NCI-H1048 (cell line): ENCODE measurements at regions not wholly inside any gene's neighbourhood (a gene's known extent, or its start where the extent isn't known, plus 50 kb on each side); places are given as distances from the start of the nearest gene placed in this dataset.

ENCODE experiments used
- DNase-seq: peaks from one replicate; lab custom pipeline; 2025; lab: John Stamatoyannopoulos, UW

DNA sequence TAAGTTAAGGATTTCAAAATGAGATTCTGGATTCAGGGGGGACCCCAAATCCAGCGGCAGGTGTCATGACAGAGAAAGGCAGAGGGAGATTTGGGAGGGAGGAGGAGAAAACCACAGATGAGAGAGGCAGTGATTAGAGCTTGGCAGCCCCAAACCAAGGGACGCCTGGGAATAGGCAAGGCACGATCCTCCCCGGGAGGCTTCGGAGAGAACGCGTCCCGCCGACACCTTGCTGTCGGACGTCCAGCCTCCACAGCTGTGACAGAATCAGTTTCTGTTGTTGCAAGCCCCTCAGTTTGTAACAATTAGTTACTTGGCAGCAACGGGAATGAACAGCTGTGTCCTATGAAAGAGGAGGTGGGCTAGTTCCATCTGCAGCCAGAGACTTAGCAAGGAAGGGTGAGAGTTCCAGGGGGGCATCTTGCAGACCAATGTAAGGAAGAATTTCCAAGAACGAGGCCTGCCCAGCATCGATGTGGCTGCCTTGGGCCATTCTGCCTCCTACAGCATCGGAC is 110.7 kb upstream of the SDK2 start:
- no peak for DNase-seq

DNA sequence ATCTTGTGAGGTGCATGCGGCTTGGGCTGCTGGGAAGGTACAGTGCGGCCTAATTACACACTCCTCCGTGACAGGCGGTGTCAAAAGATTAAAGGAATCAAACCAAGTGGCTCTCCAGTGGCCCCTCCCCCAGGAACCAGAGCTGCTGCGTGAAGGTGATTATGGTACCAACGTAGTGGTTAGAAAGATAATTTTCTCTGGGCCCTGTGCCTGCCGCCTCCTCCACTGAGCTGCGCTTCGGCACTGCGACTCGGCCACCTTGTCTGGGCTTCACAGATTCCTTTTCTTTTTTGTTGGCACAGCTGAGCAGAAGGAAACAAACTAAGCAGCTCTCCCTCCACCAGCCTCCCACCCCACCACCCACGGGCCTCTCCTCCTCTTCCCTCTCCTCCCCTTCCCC is 113.2 kb upstream of the SDK2 start:
- no peak for DNase-seq

DNA sequence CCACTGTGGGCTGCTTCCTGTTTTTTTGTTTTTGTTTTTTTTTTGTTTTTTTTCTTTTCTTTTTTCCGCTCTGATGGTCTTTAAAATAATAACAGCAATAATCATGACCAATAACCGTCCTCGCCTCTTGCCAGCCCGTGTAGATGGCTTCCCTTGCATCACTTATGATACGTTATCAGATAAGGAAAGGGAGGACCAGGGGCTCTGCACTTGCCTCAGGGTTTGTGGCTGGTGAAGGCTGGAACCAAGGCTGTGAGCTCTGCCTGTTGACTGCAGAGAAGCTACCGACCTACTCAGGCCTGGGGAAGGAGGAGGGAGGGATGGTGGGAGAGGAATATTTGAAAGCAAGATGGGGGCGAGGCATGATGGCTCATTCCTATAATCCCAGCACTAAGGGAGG is 114.0 kb upstream of the SDK2 start:
- no peak for DNase-seq

DNA sequence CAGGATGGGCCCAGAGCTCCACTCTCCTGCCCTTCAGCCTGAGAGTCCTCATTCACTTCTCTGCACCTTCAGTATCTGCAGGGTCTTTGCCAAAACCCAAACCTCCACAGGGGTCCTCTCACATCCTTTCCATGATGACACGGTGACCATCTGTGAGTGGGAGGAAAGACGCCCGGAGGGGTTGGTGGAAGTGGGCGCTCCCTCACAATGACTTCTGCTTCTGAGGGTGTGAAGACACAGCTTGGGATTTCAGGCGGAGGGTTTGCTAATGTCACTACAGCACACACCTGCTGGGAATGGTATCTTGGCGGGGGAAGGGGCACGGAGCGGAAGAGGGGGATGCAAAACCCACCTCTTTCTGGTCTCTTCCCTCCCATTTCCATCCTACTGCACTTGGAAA is 115.1 kb upstream of the SDK2 start:
- no peak for DNase-seq

DNA sequence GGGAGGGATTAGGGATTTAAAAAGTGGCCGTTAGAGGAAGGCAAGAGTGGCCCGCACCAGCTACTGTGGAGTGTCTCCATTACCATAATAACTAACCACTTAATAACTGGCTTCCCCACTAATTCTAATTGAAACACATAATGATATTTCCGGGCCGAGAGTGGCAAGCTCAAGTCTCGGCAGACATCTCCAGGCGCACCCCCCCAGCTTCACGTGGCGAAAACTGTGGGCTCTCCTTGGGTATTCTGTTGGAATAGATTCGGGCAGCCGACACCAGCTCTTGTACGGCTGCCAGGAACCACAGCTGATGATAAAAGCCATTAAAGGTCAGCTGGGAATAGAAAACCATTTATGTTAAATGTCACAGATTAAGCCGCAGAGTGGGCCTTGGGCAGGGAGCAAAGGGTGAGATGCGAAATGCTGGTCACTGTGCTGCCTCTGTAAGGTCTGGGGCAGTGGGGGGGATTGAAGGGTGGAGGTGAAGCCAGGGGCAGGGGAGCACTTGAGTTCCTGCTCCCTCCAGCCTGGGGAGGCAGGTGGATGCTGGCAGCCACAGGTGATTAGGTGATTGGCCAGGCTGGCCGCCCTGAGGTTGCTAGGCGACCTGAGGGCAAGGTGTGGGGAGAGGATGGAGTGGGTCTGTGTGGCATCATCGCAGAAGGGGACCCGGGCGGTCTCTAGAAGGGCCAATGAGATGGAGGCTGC is 115.6 kb upstream of the SDK2 start:
- no peak for DNase-seq

DNA sequence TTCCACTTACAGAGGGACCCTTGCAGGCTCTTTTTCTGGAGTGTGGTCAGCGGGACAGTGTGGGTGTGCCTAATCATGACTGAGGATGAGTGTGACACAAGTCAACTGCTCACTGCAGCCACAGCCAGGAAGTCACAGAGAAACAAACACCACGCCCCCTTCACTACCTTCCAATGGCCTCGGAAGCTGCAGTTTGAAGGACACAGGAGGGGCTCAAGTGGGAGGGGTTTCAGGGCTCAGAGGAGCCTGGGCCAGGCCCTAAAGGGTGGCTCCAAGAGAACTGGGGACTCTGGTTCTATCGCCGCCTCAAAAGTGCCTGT is 116.2 kb upstream of the SDK2 start:
- no peak for DNase-seq

DNA sequence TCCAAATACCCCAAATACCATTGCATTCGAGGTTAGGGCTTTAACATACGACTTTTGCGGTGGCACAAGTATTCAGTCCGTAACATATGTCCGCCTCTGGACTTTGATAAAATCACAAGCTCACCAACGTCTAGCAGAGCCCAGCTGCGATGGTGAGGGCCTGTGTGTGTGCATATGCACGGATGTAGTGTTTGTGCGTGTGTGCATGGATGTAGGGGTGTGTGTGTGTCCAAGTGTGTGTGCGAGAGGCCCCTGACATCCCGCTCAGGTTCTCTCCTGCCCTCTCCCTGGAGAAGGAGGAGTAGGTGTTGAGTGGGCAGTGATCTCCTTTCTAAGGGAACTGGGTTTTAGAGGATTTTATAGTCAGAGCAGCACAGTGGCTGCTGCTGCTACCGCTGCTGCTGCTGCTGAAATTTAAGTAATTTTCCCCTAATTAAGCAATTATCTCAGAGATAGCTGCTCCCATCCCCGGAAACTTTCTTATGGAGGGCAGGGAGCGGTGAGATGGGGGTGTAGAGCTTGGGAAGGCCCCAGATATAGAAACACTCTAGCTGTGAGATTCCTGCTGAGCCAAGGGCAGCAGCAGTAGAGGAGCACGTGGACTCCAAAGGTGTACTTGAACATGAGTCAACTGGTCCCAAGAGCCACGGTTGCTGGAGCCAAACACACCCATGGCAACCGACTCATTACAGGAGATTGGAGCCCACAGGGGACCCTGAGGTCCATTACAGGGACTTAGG is 121.7 kb upstream of the SDK2 start:
- no peak for DNase-seq

DNA sequence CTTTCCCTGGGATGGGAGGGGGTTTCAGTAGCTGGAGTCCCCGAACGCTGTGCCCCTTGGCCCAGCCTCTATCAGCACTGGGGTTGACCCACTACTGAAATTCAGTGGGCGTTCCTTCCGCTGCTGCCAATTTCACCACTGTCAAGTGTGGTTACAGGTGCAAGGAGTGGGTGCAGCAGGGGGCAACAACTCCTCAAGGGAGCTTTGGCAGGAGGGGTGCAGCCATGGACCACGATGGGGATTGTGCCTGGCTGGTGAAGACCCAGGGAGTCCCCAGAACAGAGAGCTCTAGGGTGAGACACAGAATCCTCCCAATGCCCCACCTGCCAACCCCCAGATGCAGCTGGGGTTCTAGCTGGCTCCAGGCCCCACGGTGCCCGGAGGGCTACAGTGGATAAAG is 123.5 kb upstream of the SDK2 start:
- DNase-seq = no peak

DNA sequence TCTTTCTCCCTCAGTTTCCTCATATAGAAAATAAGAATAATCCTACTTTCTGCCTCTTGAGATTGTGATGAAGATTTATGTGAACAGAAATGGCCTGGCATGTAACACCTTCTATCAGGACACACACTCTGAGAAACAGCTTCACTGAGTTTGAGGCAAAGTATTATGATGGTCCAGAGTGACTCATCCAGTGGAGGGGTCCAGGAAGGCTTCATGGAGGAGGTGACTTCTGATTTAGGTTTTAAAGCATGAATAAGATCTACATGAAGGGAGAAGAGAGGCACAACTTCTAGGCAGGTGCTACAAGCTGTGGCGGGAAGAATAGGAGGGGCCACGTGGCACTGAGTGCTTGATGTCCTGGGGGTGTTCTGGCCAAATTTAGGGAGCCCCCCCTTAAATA is 124.4 kb upstream of the SDK2 start:
- DNase-seq = no peak

DNA sequence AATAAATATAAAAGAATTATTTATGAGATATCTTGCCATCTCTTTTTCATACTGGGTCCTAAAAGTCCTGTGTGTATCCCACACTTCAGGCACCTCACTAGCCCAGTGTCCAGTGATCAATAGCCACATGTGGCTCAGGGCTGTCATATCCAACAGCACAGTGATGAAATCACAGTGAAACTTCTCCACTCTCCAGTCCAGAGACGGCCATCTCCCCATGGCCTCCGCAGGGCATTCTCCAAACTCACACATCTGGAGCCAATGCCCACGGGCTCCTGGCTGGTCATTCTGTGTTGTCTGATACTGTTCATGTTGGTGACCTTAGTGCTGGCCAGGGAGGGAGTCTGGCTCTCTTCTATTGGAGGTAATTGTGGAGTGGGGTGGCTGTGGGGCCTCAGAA is 125.2 kb upstream of the SDK2 start:
- DNase-seq = no peak

DNA sequence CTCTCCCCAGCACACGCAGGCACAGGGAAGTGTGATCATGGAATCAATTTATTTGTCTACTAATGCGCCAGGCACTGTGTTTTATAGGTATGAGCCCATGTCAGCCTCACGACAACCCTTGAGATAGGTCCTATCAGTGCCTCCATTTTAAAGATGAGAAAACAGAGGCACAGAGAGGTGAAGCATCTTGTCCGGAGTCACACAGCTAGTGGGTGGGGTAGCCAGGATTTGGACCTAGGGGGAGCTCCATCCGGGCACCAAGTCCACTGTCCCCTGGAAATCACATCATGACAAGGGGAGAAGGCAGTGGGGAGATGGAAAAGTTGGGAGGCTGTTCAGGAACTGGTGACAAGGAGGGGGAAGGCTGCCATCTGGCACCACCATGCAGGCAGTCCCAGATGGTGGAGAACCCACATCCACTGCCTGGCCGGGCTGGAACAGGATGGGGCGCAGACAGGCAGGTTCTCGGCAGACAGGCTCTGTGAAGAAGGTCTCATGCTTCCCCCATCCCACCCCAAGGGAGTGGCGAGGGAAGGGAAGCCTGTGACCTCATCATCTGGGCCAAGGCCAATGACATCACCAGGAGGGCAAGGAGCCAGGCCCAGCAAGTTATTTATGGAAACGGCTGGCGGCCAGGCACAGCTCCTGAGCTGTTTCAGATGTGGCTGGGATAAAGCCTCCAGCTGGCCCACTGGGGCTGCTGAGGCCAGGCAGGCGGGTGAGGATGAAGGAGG is 126.0 kb upstream of the SDK2 start:
- DNase-seq = no peak

DNA sequence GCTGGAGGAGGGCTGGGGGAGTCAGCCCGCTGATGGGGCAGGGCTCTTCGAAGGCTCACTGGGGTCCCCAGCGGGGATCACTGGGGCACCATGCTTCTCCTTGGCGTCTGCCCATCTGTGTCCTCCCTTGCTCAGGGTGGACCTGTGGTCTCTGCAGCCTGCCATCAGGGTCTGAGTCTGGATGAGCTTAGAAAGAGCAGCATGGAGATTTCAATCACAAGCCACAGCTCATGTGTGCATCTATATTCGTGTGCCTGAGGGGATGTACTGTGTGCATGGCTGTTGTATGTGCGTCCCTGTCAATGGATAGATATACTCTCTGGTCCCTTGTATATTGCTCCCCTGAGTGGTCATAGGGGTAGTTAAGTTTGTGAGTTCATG is 126.6 kb upstream of the SDK2 start:
- DNase-seq = no peak

DNA sequence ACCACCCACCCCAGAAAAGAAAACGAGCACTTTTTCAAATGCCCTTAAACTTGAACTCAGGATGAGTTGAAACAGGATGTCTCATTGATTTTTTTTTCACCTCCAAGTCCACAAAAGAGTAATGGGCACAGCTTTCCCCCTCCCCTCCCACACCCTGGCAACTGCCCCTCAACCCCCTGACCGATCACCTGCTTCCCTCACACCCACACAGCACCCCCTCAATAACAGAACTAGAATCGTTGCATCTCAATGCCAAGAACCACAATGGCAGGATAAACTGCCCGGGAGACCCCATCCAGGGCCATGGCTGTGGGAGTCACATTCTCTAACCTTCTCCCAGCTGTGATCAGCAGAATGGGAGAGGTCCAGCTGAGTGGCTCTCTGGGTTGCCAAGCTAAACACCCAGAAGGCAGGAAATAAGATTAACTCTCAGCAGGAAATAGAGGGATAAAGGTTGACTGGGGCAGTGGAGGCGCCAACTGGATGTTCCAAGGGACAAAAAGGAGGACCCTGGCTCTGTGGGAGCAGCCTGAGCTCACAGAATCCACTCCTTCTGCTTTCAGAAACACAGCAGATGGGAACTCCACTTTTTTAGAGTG is 128.0 kb upstream of the SDK2 start:
- no peak for DNase-seq

DNA sequence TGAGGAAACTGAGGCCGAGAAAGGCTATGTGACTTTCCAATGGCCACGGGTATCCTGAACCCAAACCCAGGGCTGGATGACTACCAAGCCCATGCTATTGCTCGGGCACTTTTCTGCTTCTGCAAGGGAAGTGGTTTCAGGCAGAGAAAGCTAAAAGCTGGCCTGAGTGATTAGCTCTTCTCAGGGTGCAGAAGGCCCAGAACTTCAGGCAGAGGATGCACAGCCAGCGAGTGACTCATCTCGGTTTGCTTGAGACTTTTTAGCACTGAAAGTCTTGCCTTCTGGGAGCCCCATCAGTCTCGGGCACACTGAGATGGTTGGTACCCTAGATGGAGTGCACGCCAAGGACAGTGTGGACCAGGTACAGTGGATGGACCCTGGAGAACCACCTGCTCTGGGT is 129.5 kb upstream of the SDK2 start:
- no peak for DNase-seq

DNA sequence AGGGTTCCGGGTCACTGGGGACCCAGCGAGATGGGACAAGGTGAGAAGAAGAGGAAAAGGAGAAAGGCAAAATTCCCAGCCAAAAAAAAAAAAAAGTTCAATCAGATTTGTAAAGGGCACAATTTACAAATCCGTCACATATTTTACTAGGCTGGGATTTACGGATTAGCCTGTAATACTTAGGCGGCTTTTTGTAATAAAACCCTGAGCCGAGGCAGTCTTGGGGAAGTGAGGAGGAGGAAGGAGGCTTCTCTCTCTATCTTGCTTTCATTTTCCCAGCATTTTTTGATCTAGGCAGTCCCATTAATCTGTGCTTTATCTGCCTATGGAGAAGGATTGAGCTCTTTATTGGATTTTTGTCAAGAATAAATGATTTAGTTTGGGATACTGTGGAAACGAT is 130.6 kb upstream of the SDK2 start:
- DNase-seq = no peak

DNA sequence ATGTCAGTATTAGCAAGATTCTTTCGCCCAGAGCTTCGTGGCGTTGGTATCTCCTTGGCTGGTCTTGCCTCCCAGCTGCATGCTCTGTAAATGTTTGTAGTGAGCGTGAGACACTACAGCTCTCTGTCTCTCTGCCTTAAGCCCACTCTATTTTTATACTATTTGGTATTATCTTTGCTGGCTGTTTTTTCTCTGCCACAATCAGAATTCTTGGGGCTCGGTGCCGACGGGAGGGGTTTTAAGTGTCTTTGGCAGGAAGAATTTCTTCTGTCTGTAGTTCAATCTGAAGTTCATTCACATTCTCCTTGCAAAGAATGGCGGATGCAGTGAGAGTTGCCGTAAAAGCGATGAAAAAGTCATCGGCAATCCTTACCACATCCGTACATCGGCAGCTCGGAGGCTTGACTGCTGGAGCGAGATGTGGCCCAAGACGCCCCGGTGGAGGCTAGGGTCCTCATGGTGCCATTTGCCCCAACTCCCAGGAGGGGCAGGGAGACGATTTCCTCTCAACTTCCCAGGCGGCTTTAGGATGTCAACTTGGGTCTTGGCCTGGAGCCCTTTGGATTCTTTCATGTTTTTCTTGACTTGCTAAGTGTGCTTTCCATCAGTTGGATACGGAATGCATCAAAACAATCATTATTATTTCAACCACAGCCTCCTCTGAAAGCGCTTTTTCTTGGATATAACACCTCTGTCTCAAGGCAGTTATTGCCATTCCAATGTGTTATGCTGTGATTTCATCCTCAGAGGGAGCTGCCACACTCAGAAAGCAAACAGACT is 132.3 kb upstream of the SDK2 start:
- DNase-seq = no peak

DNA sequence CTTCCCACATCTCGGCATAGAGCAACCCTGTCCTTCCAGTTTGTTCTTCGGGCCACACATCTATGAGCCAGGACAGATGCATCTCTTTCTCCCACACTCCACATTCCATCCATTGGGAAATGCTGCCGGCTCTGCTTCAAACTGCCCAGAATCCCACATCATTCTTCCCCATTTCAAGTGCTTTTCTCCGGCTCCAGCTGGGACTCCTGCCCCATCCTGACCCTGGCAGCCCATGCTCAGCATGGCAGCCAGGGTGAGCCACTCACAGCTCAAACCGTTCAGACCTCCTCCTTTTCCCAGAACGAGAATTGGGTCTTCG is 132.8 kb upstream of the SDK2 start:
- DNase-seq = no peak

DNA sequence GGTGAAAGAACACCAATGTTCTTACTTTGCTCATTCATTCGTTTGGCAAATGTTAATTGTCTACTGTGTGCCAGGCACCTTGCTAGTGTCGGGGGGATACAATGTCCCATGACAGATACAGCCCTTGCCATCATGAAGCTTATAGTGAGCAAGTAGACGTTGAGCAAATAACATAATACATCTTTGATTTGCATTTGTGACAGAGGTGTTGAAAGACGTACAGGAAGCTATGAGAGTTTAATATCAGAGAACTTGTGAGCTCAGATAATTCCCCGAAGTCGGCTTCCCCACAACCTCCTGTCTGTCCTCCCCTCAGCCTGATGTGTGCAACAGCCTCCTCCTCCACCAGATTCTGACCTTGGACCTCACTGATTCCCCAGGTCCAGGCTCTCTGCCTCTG is 138.0 kb upstream of the SDK2 start:
- no peak for DNase-seq

DNA sequence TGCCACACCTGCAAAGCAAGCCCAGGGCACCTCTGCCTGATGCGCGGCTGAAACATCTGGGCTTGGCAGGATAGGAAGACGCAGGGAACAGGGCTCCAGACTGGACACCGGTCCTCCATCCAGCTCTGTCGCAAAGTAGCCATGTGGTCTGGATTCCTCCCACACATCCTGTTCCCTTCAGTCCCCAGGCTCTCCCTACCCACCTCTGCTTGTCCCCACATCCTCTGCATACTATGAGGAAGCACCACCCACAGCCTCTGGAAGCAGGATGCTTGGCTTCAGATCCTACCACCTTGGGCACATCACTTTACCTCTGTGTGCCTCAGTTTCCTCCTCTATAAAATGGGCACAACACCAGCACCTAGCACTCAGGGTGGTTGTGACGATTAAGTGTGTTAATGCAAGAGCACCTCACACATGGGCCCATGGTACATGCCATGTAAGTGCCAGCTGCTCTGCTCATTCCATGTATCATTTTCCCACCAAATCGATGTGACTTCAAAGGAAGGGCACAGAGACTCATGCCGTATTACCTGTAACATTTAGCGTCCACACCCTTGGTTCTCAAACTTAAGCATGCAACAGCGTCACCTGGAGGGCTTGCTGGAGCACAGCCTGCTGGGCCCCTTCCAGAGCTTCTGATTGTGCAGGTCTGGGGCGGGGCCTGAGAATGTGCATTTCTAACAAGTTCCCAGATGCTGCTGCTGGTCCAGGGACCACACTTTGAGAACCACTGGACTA is 138.6 kb upstream of the SDK2 start:
- DNase-seq = no peak

DNA sequence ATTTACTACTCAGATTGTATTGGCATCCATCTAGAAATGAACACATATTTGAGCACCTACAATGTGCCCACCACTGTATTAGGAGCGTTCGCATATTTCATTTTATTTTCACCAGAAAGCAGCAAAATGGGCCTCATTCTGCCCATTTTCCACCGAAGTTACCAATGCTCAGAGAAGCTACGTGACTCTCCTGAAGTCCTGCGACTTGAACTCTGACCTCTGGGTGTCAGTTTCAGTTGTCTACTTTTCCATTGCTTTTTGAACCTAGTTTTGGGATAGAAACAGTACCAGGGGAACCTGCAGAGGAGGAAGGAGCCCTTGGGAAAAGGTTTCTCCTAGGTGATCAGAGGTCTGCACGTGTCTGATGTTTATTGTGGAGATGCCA is 139.1 kb upstream of the SDK2 start:
- no peak for DNase-seq

DNA sequence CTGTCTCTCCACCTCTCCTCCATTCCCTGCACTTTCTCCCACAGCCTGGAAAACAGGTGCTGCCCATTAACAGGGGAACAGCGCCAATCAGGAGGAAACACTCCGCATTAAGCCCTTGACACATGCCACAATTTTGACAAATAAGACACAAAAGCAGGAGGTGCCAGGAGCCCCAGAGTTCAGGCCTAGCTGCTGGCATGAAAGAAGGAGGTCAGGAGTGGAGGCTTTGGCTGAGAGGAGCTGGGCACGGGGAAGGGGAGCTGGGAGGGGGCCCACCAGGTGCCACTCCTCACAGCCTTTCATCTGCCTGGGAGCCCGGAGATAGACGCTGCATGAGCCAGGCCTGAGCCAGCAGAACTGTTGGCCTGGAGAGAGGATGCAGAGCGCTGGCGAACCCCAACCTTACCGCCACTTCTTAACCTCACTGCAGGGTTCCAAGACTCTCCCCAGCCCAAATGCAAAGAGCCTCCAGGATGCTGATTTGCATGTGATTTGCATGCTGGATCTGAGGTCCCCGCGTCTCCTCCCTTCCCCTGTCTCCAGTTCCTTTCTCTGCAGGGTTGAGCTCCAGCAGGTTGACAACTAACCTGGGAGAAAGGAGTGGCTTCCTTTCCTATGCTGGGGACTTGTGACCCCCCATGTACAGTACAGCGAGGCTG is 139.8 kb upstream of the SDK2 start:
- DNase-seq = no peak
